Naive thymus-derived CD4-positive, alpha-beta T cell (primary cell): ENCODE measurements at regions not wholly inside any gene's neighbourhood (a gene's known extent, or its start where the extent isn't known, plus 50 kb on each side); places are given as distances from the start of the nearest gene placed in this dataset.

ENCODE experiments used
- ATAC-seq: fragments of 150-1000 bp; cut with Tn5 transposase; 2 replicates; pipeline ENCODE4 v1.10.0; 2021; ENCODE audit warnings: mild to moderate bottlenecking, moderate library complexity
- CTCF ChIA-PET: fragments of 350-600 bp; sonication (Branson Sonifier 250); formaldehyde crosslinking; loops from one replicate; lab custom pipeline; 2021; ENCODE audit warnings: antibody characterized with exemption; lab: Charles Lee
- POLR2A ChIA-PET: fragments of 350-600 bp; sonication (Branson Sonifier 250); formaldehyde crosslinking; loops from one replicate; lab custom pipeline; 2021; ENCODE audit warnings: antibody characterized with exemption, inconsistent platforms; lab: Charles Lee
- DNase-seq, 9 donors: peaks; one replicate each; pipeline versions ENCODE4 v3.0.0 to v3.0.0-alpha.2; 2020 to 2022; ENCODE audit warnings: mixed read lengths in 1 of 9
- H3K27ac ChIP-seq: one replicate; pipeline ENCODE4 v1.7.0; 2013; ENCODE audit warnings: mild to moderate bottlenecking, low read depth, low read length, moderate library complexity
- H3K27me3 ChIP-seq, 2 donors: one replicate each; pipeline ENCODE4 v1.7.0; 2013; ENCODE audit warnings: low read length in 2 of 2, mild to moderate bottlenecking in 2 of 2, moderate library complexity in 2 of 2; ENCODE audit not compliant: control insufficient read depth in 2 of 2, insufficient read depth in 2 of 2
- H3K36me3 ChIP-seq, 3 experiments: 1 replicate in 2 of 3; 2 replicates in 1 of 3; pipeline ENCODE4 v1.7.0; 2013; ENCODE audit warnings: low read length in 3 of 3, mild to moderate bottlenecking in 3 of 3, moderate library complexity in 1 of 3; ENCODE audit not compliant: insufficient read depth in 3 of 3, control insufficient read depth in 2 of 3
- H3K4me1 ChIP-seq, 2 donors: one replicate each; pipeline ENCODE4 v1.7.0; 2013; ENCODE audit warnings: low read length in 2 of 2, mild to moderate bottlenecking in 2 of 2, moderate library complexity in 1 of 2; ENCODE audit not compliant: control insufficient read depth in 2 of 2, insufficient read depth in 2 of 2
- H3K4me3 ChIP-seq: 2 replicates; pipeline ENCODE4 v1.7.0; 2013; ENCODE audit warnings: mild to moderate bottlenecking, low read length
- H3K9me3 ChIP-seq, 3 experiments: 1 replicate in 2 of 3; 2 replicates in 1 of 3; pipeline ENCODE4 v1.7.0; 2013; ENCODE audit warnings: low read length in 3 of 3; ENCODE audit not compliant: control insufficient read depth in 2 of 3
- H3K27ac Mint-ChIP-seq, 9 donors: one replicate each; pipeline ENCODE4 v1.8.0; 2020 to 2022; ENCODE audit warnings: mixed read lengths in 9 of 9, mild to moderate bottlenecking in 8 of 9, moderate library complexity in 5 of 9, inconsistent platforms in 2 of 9
- H3K27me3 Mint-ChIP-seq, 5 donors: one replicate each; pipeline ENCODE4 v1.8.0; 2021 to 2022; ENCODE audit warnings: mixed read lengths in 5 of 5, mild to moderate bottlenecking in 1 of 5
- H3K36me3 Mint-ChIP-seq, 5 donors: one replicate each; pipeline ENCODE4 v1.8.0; 2020 to 2022; ENCODE audit warnings: mixed read lengths in 5 of 5, mild to moderate bottlenecking in 3 of 5, inconsistent platforms in 1 of 5
- H3K4me1 Mint-ChIP-seq, 7 donors: one replicate each; pipeline ENCODE4 v1.8.0; 2020 to 2022; ENCODE audit warnings: mixed read lengths in 7 of 7, mild to moderate bottlenecking in 3 of 7, inconsistent platforms in 1 of 7
- H3K4me3 Mint-ChIP-seq, 10 donors: one replicate each; pipeline ENCODE4 v1.8.0; 2020 to 2022; ENCODE audit warnings: mild to moderate bottlenecking in 10 of 10, mixed read lengths in 10 of 10, moderate library complexity in 6 of 10, inconsistent platforms in 2 of 10
- H3K9me3 Mint-ChIP-seq, 11 donors: one replicate each; pipeline ENCODE4 v1.8.0; 2020 to 2022; ENCODE audit warnings: mixed read lengths in 11 of 11, mild to moderate bottlenecking in 4 of 11, inconsistent platforms in 1 of 11, moderate library complexity in 1 of 11
- intact Hi-C, 2 donors: fragments of 100-400 bp; cut with micrococcal nuclease; formaldehyde crosslinking; loops; one replicate each; pipeline ENCODE4 v1.15.1; 2023

- Mint-ChIP-seq H3K4me1 (no peaks in the 10 kb centered on the region), H3K9me3 (peaks cover 0 to 8% (median 0%) of the 10 kb centered on the region in 11 donors), H3K27me3 (peaks cover 0 to 10% (median 2%) of the 10 kb centered on the region in 5 donors), H3K36me3 (no peaks in the 10 kb centered on the region), H3K27ac (no peak overlapping the region), H3K4me3 (no peak overlapping the region)
- DNase-seq, result no peak
- CTCF ChIA-PET, result no interaction called here
- Histone ChIP-seq H3K27me3 (no peaks in the 10 kb centered on the region), H3K4me3 (no peak overlapping the region), H3K4me1 (no peaks in the 10 kb centered on the region), H3K27ac (no peak overlapping the region), H3K9me3 (no peaks in the 10 kb centered on the region), H3K36me3 (no peaks in the 10 kb centered on the region)
- POLR2A ChIA-PET, result no interaction called here
- intact Hi-C loops, result no loop called here
- ATAC-seq, result no peak
These were observed 91.5 kb upstream of the GOLIM4 start for GRCh38 chr3:168187233-168187632.

DNA sequence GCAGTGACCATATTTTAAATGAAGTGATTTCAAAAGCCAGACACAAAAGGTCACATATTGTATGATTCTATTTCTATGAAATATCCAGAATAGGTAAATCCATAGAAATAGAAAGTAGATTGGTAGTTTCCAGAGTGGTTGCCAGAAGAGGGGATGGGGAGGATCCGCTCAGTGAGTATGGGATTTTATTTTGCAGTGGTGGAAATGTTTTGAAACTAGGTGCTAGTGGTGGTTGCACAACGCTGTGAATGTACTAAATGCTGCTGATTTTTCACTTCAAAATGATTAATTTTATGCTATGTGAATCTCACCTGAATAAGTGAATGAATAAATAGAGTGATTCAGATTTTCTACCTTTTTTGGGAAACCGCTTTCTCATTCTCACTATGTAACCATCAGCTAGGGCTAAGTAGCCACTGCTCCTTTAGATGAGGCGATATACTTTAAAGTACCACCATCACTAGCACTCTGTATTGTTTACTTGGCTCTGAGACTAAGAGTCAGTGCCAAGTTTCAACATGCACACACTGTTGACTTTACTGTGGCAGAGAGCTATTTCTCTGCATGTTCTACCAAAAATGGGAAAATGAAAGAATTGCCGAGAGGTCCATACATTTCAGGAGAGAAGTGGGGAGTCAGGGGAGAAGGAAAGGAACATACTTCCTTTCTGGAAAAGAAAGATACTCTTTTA is 90.7 kb upstream of the GOLIM4 start:
- H3K27ac ChIP-seq, result no peak overlapping the region
- H3K27me3 ChIP-seq, result no peaks in the 10 kb centered on the region
- peaks cover 0 to 8% (median 0%) of the 10 kb centered on the region in 11 donors for H3K9me3 Mint-ChIP-seq
- no peaks in the 10 kb centered on the region for H3K4me1 Mint-ChIP-seq
- H3K36me3 Mint-ChIP-seq, result no peaks in the 10 kb centered on the region
- no peak overlapping the region for H3K27ac Mint-ChIP-seq
- intact Hi-C loops, result no loop called here
- DNase-seq, result no peak
- H3K36me3 ChIP-seq, result no peaks in the 10 kb centered on the region
- no peak for ATAC-seq
- H3K4me3 Mint-ChIP-seq, result no peak overlapping the region
- H3K4me3 ChIP-seq, result no peak overlapping the region
- no peaks in the 10 kb centered on the region for H3K9me3 ChIP-seq
- CTCF ChIA-PET, result no interaction called here
- POLR2A ChIA-PET, result no interaction called here
- H3K27me3 Mint-ChIP-seq, result peaks cover 0 to 10% (median 2%) of the 10 kb centered on the region in 5 donors
- no peaks in the 10 kb centered on the region for H3K4me1 ChIP-seq

DNA sequence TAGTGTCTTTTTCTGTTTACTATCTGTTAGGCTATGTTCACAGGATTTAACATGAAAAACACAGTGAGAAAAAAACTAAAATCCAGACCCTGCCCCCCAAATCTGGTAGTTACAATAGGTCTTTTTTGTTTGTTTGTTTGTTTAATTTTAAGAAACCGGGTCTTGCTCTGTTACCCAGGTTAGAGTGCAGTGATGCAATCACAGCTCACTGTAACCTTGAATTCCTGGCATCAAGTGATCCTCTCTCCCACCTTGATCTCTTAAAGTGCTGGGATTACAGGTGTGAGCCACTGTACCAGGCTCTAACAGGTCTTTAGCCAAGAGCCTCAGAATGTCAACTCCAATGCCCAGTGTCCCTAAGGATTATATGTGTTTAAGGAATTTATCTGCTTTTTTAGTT is 88.0 kb upstream of the GOLIM4 start:
- H3K4me1 Mint-ChIP-seq, result no peaks in the 10 kb centered on the region
- peaks cover 0 to 3% (median 0%) of the 10 kb centered on the region in 5 donors for H3K27me3 Mint-ChIP-seq
- CTCF ChIA-PET, result no interaction called here
- Histone ChIP-seq H3K27ac (no peak overlapping the region), H3K27me3 (no peaks in the 10 kb centered on the region), H3K9me3 (no peaks in the 10 kb centered on the region), H3K4me3 (no peak overlapping the region), H3K4me1 (no peaks in the 10 kb centered on the region), H3K36me3 (no peaks in the 10 kb centered on the region)
- no peaks in the 10 kb centered on the region for H3K36me3 Mint-ChIP-seq
- POLR2A ChIA-PET, result no interaction called here
- DNase-seq (no peak), ATAC-seq (no peak)
- H3K27ac Mint-ChIP-seq, result no peak overlapping the region
- peaks cover 0 to 2% (median 0%) of the 10 kb centered on the region in 11 donors for H3K9me3 Mint-ChIP-seq
- intact Hi-C loops, result no loop called here
- no peak overlapping the region for H3K4me3 Mint-ChIP-seq

GRCh38 chr3:168168743-168169142 is 73.0 kb upstream of the GOLIM4 start:
- Mint-ChIP-seq H3K27me3 (peaks cover 0 to 4% (median 0%) of the 10 kb centered on the region in 5 donors), H3K4me3 (no peak overlapping the region), H3K36me3 (peaks cover 0 to 1% (median 0%) of the 10 kb centered on the region in 5 donors), H3K9me3 (peaks cover 0 to 1% (median 0%) of the 10 kb centered on the region in 11 donors), H3K4me1 (peaks cover 0 to 8% (median 2%) of the 10 kb centered on the region in 7 donors), H3K27ac (no peak overlapping the region)
- ChIA-PET CTCF (no interaction called here), POLR2A (no interaction called here)
- Histone ChIP-seq H3K27ac (no peak overlapping the region), H3K36me3 (no peaks in the 10 kb centered on the region), H3K9me3 (no peaks in the 10 kb centered on the region), H3K27me3 (no peaks in the 10 kb centered on the region), H3K4me3 (no peak overlapping the region), H3K4me1 (no peaks in the 10 kb centered on the region)
- ATAC-seq (no peak), DNase-seq (no peak)
- intact Hi-C loops, result loop anchor here in 1 of 2 donors (5.0 kb wide), 1 partner anchor 71 kb away; the partner anchor contains the start of gene GOLIM4

GRCh38 chr3:168165390-168166269 is 69.9 kb upstream of the GOLIM4 start:
- ATAC-seq (no peak), DNase-seq (peak in 2 of 9 donors; percentile 0 to 8)
- no peak overlapping the region for H3K27ac ChIP-seq
- H3K4me3 ChIP-seq, result no peak overlapping the region
- Mint-ChIP-seq H3K27ac (no peak overlapping the region), H3K36me3 (no peaks in the 10 kb centered on the region), H3K4me1 (peaks cover 0 to 4% (median 0%) of the 10 kb centered on the region in 7 donors), H3K4me3 (peak overlapping the region in 3 of 10 donors; percentile 21 to 53 (median 24)), H3K27me3 (peaks cover 0 to 1% (median 0%) of the 10 kb centered on the region in 5 donors), H3K9me3 (no peaks in the 10 kb centered on the region)
- no peaks in the 10 kb centered on the region for H3K27me3 ChIP-seq
- H3K36me3 ChIP-seq, result no peaks in the 10 kb centered on the region
- H3K4me1 ChIP-seq, result no peaks in the 10 kb centered on the region
- intact Hi-C loops, result loop anchor here in 1 of 2 donors (1.0 to 5.0 kb wide), 2 partner anchors 68 to 118 kb away; partner anchors contain the start of gene GOLIM4
- POLR2A ChIA-PET, result no interaction called here
- CTCF ChIA-PET, result interaction anchor here (1.6 kb wide), 1 partner anchor 16 kb away, joined by 3 read pairs; no protein-coding TSS in a partner anchor
- H3K9me3 ChIP-seq, result no peaks in the 10 kb centered on the region

- H3K27me3 Mint-ChIP-seq, result peaks cover 2 to 8% (median 3%) of the 10 kb centered on the region in 5 donors
- CTCF ChIA-PET, result no interaction called here
- H3K36me3 Mint-ChIP-seq, result no peaks in the 10 kb centered on the region
- H3K27ac Mint-ChIP-seq, result no peak overlapping the region
- peaks cover 0 to 3% (median 0%) of the 10 kb centered on the region in 11 donors for H3K9me3 Mint-ChIP-seq
- Histone ChIP-seq H3K27ac (no peak overlapping the region), H3K4me1 (no peaks in the 10 kb centered on the region), H3K4me3 (no peak overlapping the region), H3K9me3 (no peaks in the 10 kb centered on the region), H3K36me3 (no peaks in the 10 kb centered on the region), H3K27me3 (no peaks in the 10 kb centered on the region)
- POLR2A ChIA-PET, result no interaction called here
- H3K4me1 Mint-ChIP-seq, result peaks cover 0 to 4% (median 0%) of the 10 kb centered on the region in 7 donors
- intact Hi-C loops, result no loop called here
- DNase-seq (no peak), ATAC-seq (no peak)
- no peak overlapping the region for H3K4me3 Mint-ChIP-seq
These were observed 66.4 kb upstream of the GOLIM4 start for GRCh38 chr3:168162172-168162571.
